ENCODE measurements at regions not wholly inside any gene's neighbourhood (a gene's known extent, or its start where the extent isn't known, plus 50 kb on each side); places are given as distances from the start of the nearest gene placed in this dataset.

GRCh38 chr3:154060238-154061000 lies 60.8 kb upstream of the ARHGEF26 start:
- DNase-seq (ENCODE audit: low read depth, low spot score), result no peak

- DNase-seq (ENCODE audit: low read depth, low spot score), result no peak
These were observed 60.2 kb upstream of the ARHGEF26 start for GRCh38 chr3:154061001-154061370.

GRCh38 chr3:154062513-154062912 lies 58.7 kb upstream of the ARHGEF26 start:
- no peak for DNase-seq (ENCODE audit: low read depth, low spot score)

GRCh38 chr3:154071146-154071545 lies 50.0 kb upstream of the ARHGEF26 start:
- DNase-seq (ENCODE audit: low read depth, low spot score), result no peak
